ENCODE measurements at regions not wholly inside any gene's neighbourhood (a gene's known extent, or its start where the extent isn't known, plus 50 kb on each side); places are given as distances from the start of the nearest gene placed in this dataset.
"Not testable (repeated sequence)": the region's sequence is repeated elsewhere in the genome, so short reads cannot be mapped to it uniquely, and the experiment has no call there.

- DNase-seq = no peak
Observed at GRCh38 chr2:84033347-84033974, 425.6 kb downstream of the SUCLG1 start.

GRCh38 chr2:84031312-84032050, 427.6 kb downstream of the SUCLG1 start:
- no peak for DNase-seq

- no peak for DNase-seq
Observed at GRCh38 chr2:84029903-84030575, 429.0 kb downstream of the SUCLG1 start.

- DNase-seq = no peak
Observed at GRCh38 chr2:84026818-84027217, 432.3 kb downstream of the SUCLG1 start.

GRCh38 chr2:84022810-84023431, 436.2 kb downstream of the SUCLG1 start:
- DNase-seq = peak; percentile 9 to 18

- no peak for DNase-seq
Observed at GRCh38 chr2:84017010-84017409, 442.1 kb downstream of the SUCLG1 start.

- no peak for DNase-seq
Observed at GRCh38 chr2:84016183-84016582, 442.9 kb downstream of the SUCLG1 start.

GRCh38 chr2:83997889-83998288, 461.2 kb downstream of the SUCLG1 start:
- no peak for DNase-seq

- DNase-seq = no peak
Observed at GRCh38 chr2:83994633-83995179, 464.4 kb downstream of the SUCLG1 start.

GRCh38 chr2:83993873-83994632, 465.0 kb downstream of the SUCLG1 start:
- DNase-seq = no peak

GRCh38 chr2:83991992-83992391, 467.1 kb downstream of the SUCLG1 start:
- no peak for DNase-seq

GRCh38 chr2:83990636-83991035, 468.4 kb downstream of the SUCLG1 start:
- no peak for DNase-seq

GRCh38 chr2:83976628-83977027, 482.5 kb downstream of the SUCLG1 start:
- not testable (repeated sequence) for DNase-seq

GRCh38 chr2:83972128-83972527, 487.0 kb downstream of the SUCLG1 start:
- DNase-seq = no peak

- no peak for DNase-seq
Observed at GRCh38 chr2:83971547-83971946, 487.5 kb downstream of the SUCLG1 start.

- DNase-seq = no peak
Observed at GRCh38 chr2:83970217-83970929, 488.7 kb downstream of the SUCLG1 start.

GRCh38 chr2:83969085-83969484, 490.0 kb downstream of the SUCLG1 start:
- DNase-seq = no peak

GRCh38 chr2:83967854-83968253, 491.2 kb downstream of the SUCLG1 start:
- DNase-seq = no peak

GRCh38 chr2:83966946-83967345, 492.1 kb downstream of the SUCLG1 start:
- DNase-seq = not testable (repeated sequence)

- DNase-seq = no peak
Observed at GRCh38 chr2:83961512-83961911, 497.6 kb downstream of the SUCLG1 start.

- DNase-seq = no peak
Observed at GRCh38 chr2:83960371-83960770, 498.7 kb downstream of the SUCLG1 start.

GRCh38 chr2:83959266-83959665, 499.8 kb downstream of the SUCLG1 start:
- no peak for DNase-seq

Data from NCI-H187 (cell line).